HepG2 (cell line): ENCODE measurements at regions not wholly inside any gene's neighbourhood (a gene's known extent, or its start where the extent isn't known, plus 50 kb on each side); places are given as distances from the start of the nearest gene placed in this dataset.

Experiments used
- ATAD3A ChIP-seq: sonication (generic); formaldehyde crosslinking; IDR thresholded peaks from 2 replicates; pipeline ENCODE4 v1.4.0; 2020; ENCODE audit warnings: missing genetic modification reagents
- HOXA7 ChIP-seq: sonication (generic); formaldehyde crosslinking; IDR thresholded peaks from 2 replicates; pipeline ENCODE4 v1.8.1; 2022; ENCODE audit warnings: mild to moderate bottlenecking, missing genetic modification reagents, moderate library complexity
- KAT7 ChIP-seq: IDR thresholded peaks from 2 replicates; pipeline ENCODE4 v1.6.1; 2018; ENCODE audit warnings: borderline replicate concordance, missing compliant biosample characterization
- MAFK ChIP-seq, 2 experiments: IDR thresholded peaks in 1 of 2; conservative IDR thresholded peaks in 1 of 2; 2 replicates each; pipeline ENCODE4 v1.6.1; 2011; ENCODE audit warnings: improper control_type of control experiment in 2 of 2, low read length in 2 of 2
- PAX8 ChIP-seq: sonication (generic); formaldehyde crosslinking; IDR thresholded peaks from 2 replicates; pipeline ENCODE4 v1.8.0; 2022; ENCODE audit warnings: mild to moderate bottlenecking, missing genetic modification reagents, borderline replicate concordance
- PHF21A ChIP-seq: sonication (generic); formaldehyde crosslinking; IDR thresholded peaks from 2 replicates; pipeline ENCODE4 v1.5.0; 2020; ENCODE audit warnings: mild to moderate bottlenecking, missing genetic modification reagents
- PRPF4 ChIP-seq: fragments of 200-400 bp; formaldehyde crosslinking; IDR thresholded peaks from 2 replicates; pipeline ENCODE4 v1.6.1; 2016; ENCODE audit warnings: low read length, low read depth; ENCODE audit not compliant: poor library complexity, severe bottlenecking
- RNF2 ChIP-seq: fragments of 450-650 bp; conservative IDR thresholded peaks from 2 replicates; pipeline ENCODE4 v1.6.1; 2016; ENCODE audit warnings: low read depth
- TAF1 ChIP-seq: sonication (generic); formaldehyde crosslinking; IDR thresholded peaks from 2 replicates; pipeline ENCODE4 v1.4.0; 2020; ENCODE audit warnings: missing genetic modification reagents
- ZNF780A ChIP-seq: sonication (generic); formaldehyde crosslinking; IDR thresholded peaks from 2 replicates; pipeline ENCODE4 v1.8.0; 2022; ENCODE audit warnings: mild to moderate bottlenecking, missing genetic modification reagents, moderate library complexity
- TF ChIP-seq, protein P1 (sequence below): sonication (generic); formaldehyde crosslinking; IDR thresholded peaks from 2 replicates; pipeline ENCODE4 v1.5.0; 2020; ENCODE audit warnings: mild to moderate bottlenecking, missing genetic modification reagents, moderate library complexity
- TF ChIP-seq, protein P2 (sequence below): IDR thresholded peaks from 2 replicates; pipeline ENCODE4 v1.6.1; 2012; ENCODE audit warnings: inconsistent platforms
- TF ChIP-seq, protein P3 (sequence below): sonication (generic); formaldehyde crosslinking; IDR thresholded peaks from 2 replicates; pipeline ENCODE4 v1.4.0; 2020; ENCODE audit warnings: missing genetic modification reagents

DNA sequence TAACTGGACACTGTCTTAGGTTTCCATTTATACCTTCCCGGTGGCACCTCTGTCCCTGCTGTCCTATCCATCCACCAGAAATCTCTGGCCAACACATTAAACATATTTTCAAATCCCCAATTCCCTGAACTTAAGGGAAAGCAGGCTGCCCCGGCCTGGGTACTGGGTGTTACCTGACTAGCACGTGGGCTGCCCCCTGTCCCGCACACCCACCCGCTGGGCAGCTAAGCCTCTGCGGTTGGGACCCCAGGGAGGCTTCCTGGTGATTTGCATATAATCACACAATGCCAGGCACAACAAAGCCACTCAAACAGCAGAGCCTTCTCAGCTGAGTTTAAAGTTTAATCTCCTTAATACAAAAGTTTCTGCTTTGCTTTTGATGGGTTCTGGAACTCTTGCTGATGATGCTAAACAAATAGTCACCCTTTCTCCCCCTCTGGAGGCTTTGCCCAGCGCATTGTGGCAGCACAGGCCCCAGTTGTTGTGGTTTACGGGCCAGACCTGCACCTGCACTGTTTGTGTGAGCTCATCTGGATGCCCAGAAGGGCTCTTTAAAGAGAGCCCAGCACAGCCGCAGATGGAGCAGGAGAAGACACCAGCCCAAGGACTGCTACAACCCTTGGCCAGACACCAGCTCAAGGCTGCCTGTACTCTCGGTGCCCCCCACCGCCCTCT is 59.9 kb upstream of the POU2AF1 start:
- no peak for TF ChIP-seq PRPF4
- TF ChIP-seq TAF1 (CRISPR knock-in tag) = no peak
- no peak for TF ChIP-seq RNF2
- TF ChIP-seq, protein P1, sequence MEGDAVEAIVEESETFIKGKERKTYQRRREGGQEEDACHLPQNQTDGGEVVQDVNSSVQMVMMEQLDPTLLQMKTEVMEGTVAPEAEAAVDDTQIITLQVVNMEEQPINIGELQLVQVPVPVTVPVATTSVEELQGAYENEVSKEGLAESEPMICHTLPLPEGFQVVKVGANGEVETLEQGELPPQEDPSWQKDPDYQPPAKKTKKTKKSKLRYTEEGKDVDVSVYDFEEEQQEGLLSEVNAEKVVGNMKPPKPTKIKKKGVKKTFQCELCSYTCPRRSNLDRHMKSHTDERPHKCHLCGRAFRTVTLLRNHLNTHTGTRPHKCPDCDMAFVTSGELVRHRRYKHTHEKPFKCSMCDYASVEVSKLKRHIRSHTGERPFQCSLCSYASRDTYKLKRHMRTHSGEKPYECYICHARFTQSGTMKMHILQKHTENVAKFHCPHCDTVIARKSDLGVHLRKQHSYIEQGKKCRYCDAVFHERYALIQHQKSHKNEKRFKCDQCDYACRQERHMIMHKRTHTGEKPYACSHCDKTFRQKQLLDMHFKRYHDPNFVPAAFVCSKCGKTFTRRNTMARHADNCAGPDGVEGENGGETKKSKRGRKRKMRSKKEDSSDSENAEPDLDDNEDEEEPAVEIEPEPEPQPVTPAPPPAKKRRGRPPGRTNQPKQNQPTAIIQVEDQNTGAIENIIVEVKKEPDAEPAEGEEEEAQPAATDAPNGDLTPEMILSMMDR = no peak
- TF ChIP-seq KAT7 (CRISPR knock-in tag) = no peak
- TF ChIP-seq PHF21A (CRISPR knock-in tag) = no peak
- TF ChIP-seq MAFK (conservative IDR thresholded peaks at IDR 0.05 in 1 of 2, IDR thresholded peaks at IDR 0.05 in 1 of 2; ENCODE audit: low read length in 2 of 2) = no peak
- TF ChIP-seq, protein P2, sequence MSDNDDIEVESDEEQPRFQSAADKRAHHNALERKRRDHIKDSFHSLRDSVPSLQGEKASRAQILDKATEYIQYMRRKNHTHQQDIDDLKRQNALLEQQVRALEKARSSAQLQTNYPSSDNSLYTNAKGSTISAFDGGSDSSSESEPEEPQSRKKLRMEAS = no peak
- no peak for TF ChIP-seq PAX8 (CRISPR knock-in tag)
- TF ChIP-seq HOXA7 (CRISPR knock-in tag) = no peak
- TF ChIP-seq, protein P3, sequence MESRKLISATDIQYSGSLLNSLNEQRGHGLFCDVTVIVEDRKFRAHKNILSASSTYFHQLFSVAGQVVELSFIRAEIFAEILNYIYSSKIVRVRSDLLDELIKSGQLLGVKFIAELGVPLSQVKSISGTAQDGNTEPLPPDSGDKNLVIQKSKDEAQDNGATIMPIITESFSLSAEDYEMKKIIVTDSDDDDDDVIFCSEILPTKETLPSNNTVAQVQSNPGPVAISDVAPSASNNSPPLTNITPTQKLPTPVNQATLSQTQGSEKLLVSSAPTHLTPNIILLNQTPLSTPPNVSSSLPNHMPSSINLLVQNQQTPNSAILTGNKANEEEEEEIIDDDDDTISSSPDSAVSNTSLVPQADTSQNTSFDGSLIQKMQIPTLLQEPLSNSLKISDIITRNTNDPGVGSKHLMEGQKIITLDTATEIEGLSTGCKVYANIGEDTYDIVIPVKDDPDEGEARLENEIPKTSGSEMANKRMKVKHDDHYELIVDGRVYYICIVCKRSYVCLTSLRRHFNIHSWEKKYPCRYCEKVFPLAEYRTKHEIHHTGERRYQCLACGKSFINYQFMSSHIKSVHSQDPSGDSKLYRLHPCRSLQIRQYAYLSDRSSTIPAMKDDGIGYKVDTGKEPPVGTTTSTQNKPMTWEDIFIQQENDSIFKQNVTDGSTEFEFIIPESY = no peak
- TF ChIP-seq ZNF780A (CRISPR knock-in tag) = no peak
- TF ChIP-seq ATAD3A = no peak
